22Rv1 (cell line): ENCODE measurements at regions not wholly inside any gene's neighbourhood (a gene's known extent, or its start where the extent isn't known, plus 50 kb on each side); places are given as distances from the start of the nearest gene placed in this dataset.

ENCODE experiments used
- H3K27ac ChIP-seq: fragments of 450-650 bp; 2 replicates; pipeline ENCODE4 v1.5.1; 2017
- ZFX ChIP-seq: fragments of 450-650 bp; IDR thresholded peaks from 2 replicates; pipeline ENCODE4 v1.6.1; 2017; ENCODE audit warnings: antibody characterized with exemption, borderline replicate concordance
- TF ChIP-seq, protein P1 (sequence below): fragments of 450-650 bp; IDR thresholded peaks from 2 replicates; pipeline ENCODE4 v1.5.1; 2017; ENCODE audit warnings: mild to moderate bottlenecking

DNA sequence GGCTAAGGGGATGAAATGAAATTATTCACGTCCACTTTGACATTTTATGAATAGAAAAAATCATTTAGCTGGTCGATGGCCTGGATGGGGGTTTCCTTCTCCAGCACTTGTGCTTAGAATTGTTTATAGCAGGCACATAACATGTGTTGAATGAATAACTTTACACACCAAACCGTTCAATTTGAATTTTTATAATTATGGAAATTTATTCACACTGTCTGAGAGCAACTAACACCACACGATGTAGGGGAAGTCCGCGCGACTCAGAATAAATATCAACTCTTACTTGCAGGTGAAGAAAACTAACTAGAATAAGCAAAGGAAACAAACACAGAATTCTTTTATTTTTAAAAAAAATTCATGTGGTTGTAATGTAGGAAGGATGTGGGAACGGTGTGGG, 81.3 kb downstream of the MINAR1 start:
- H3K27ac ChIP-seq: no peak overlapping the region
- TF ChIP-seq, protein P1, sequence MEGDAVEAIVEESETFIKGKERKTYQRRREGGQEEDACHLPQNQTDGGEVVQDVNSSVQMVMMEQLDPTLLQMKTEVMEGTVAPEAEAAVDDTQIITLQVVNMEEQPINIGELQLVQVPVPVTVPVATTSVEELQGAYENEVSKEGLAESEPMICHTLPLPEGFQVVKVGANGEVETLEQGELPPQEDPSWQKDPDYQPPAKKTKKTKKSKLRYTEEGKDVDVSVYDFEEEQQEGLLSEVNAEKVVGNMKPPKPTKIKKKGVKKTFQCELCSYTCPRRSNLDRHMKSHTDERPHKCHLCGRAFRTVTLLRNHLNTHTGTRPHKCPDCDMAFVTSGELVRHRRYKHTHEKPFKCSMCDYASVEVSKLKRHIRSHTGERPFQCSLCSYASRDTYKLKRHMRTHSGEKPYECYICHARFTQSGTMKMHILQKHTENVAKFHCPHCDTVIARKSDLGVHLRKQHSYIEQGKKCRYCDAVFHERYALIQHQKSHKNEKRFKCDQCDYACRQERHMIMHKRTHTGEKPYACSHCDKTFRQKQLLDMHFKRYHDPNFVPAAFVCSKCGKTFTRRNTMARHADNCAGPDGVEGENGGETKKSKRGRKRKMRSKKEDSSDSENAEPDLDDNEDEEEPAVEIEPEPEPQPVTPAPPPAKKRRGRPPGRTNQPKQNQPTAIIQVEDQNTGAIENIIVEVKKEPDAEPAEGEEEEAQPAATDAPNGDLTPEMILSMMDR: no peak
- TF ChIP-seq ZFX: no peak

DNA sequence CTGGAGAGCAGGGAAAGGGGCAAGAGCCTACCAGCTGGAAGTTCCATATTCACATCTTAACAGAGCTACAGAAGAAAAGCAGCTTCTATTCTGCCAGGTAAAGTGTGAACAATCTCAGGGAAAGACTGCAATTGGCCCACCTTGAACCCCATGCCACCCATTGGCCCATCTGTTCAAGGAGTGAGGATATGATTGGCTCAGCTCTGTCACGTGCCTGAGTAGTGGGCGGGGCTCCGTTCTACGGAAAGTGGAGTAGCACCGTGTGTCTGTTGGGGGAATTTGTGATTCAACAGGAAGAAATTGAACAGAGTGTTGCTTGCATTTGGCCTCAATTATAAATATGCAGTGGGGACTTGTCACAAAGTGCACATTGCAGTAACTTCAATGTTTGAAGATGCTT, 81.8 kb downstream of the MINAR1 start:
- TF ChIP-seq ZFX: no peak
- TF ChIP-seq, protein P1: no peak
- H3K27ac ChIP-seq: no peak overlapping the region

DNA sequence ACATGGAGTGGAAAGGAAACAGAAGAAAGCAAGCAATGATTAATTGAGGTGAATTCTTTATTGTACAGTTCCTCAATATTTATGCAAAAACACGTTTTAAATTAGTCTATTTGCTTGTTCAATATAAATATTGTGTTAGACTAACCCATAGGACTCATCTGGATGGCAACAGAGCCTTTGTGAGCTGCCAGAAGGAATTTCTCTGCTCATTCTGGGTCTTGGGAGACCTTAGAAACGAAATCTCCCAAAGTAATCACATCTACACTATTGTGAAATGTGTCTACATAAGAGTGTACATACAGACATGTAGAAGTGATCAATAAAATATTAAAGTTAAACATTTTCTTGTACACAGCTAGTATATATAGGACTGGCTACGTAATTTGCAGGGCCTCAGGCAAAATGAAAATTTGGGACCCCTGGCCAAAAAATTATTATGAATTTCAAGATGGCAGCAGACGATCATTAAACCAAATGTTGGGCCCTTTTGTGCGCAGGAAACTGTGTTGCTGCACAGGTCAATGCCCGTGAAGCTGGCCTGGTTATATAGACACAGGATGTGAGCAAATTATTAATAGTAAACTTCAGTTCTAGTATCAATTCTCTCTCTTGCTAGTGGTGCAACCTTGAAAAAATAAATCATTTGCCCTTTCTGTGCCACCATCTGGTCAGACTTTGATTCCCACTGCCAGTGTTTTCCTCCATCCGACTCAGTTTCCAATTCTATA, 83.3 kb downstream of the MINAR1 start:
- H3K27ac ChIP-seq: no peak overlapping the region
- TF ChIP-seq ZFX: no peak
- TF ChIP-seq, protein P1: no peak

DNA sequence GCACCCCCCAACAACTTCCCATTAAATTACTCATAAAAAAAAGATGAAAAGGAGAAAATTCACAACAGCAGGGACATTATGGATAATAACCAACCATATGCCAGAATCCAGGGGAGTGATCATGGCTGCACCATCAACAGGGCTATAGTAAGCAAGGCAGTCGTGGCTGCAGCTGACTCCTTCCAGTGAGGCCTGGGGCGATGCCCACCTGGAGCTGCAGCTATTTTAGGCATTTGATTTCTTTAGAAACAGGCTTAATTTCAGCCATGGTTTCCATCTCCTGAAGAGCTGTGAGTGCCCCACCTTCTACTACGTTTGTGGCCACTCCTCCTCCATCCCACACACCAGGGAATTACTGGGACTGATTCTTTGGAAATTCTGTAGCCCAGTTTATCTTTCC, 84.0 kb downstream of the MINAR1 start:
- TF ChIP-seq, protein P1: no peak
- no peak for TF ChIP-seq ZFX
- no peak overlapping the region for H3K27ac ChIP-seq

DNA sequence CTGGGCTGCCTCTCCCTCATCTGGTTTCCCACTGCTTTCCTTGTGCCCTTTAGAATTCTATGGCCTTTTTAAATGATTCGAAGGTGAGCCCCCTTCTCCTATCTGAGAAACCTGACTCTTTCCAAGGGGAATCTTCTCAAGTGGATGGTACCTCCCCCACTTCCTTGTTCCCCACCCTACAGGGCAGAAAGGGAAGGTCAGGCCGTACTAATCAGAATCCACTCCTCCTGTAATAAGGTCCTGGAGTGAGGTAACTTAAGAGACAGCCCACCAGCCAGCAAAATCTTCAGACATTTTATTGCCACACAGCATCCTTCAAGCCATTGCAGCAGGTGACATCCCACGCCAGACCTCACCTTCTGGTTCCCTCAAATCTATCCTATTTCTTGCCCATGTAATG, 84.5 kb downstream of the MINAR1 start:
- H3K27ac ChIP-seq: no peak overlapping the region
- TF ChIP-seq ZFX: no peak
- TF ChIP-seq, protein P1: no peak

DNA sequence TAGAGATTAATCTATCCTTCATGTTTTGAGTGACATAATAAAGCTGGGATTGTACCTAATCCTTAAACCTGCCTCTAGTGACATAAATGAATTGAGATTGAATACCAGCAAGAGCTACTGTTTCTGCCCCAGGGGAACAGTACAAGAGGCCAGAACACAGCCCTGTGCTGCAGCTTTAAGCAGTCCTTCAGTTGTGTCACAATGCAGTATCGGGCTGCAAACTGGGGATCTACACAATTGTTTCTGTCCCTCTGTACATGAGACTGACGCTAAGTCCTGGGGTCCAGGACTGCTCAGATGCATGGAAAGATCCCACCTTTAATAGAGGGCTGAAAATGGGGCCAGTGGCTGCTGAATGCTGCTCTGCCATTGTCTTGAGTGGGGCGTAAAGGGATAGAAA, 87.5 kb downstream of the MINAR1 start:
- TF ChIP-seq, protein P1: no peak
- no peak for TF ChIP-seq ZFX
- no peak overlapping the region for H3K27ac ChIP-seq

DNA sequence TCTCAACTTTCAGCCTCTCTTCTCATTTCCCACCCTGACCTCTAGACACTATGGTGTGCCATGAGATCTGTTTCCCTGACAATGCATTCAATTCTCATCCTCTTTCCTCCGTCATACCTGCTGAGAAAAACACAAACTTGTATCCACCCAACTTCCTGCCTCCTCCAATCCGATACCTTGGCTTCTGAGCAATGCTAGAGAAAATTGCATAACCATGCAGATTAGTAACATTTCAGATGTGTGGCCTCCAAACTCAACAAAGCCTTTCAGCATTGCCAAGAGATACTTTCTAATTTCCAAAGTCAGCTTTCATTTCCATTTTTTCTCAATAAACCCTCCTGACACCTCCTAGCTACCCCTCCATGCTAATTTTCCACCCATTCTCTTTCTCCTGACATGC, 88.5 kb downstream of the MINAR1 start:
- no peak for TF ChIP-seq ZFX
- TF ChIP-seq, protein P1: no peak
- H3K27ac ChIP-seq: no peak overlapping the region
